ENCODE measurements at regions not wholly inside any gene's neighbourhood (a gene's known extent, or its start where the extent isn't known, plus 50 kb on each side); places are given as distances from the start of the nearest gene placed in this dataset.

- TF ChIP-seq CTCF (IDR thresholded peaks at IDR 0.05; ENCODE audit: poor library complexity) (no peak), EZH2phosphoT487 (IDR thresholded peaks at IDR 0.05; ENCODE audit: low read depth, severe bottlenecking, unreplicated experiment) (no peak)
Observed at GRCh38 chr14:104262515-104263514, 124.4 kb downstream of the KIF26A start.
